Spinal cord (tissue), 9 donors: ENCODE measurements at regions not wholly inside any gene's neighbourhood (a gene's known extent, or its start where the extent isn't known, plus 50 kb on each side); places are given as distances from the start of the nearest gene placed in this dataset.
A peak's percentile ranks its signal among the peaks of the same experiment; 100 is the strongest.

Experiments used
- DNase-seq, 6 donors: peaks; one replicate each; pipeline versions ENCODE4 v3.0.0 to v3.0.0-alpha.2; 2013 to 2015; ENCODE audit warnings: low spot score in 6 of 6, low read depth in 4 of 6
- H3K27ac ChIP-seq: one replicate; pipeline ENCODE4 v1.5.1; 2013; ENCODE audit warnings: low read depth, low read length, control low read depth
- H3K27me3 ChIP-seq: one replicate; pipeline ENCODE4 v1.6.1; 2013; ENCODE audit warnings: low read length; ENCODE audit not compliant: control insufficient read depth, insufficient read depth
- H3K36me3 ChIP-seq: one replicate; pipeline ENCODE4 v1.6.1; 2013; ENCODE audit warnings: low read length; ENCODE audit not compliant: control insufficient read depth, insufficient read depth
- H3K4me1 ChIP-seq: one replicate; pipeline ENCODE4 v1.6.1; 2013; ENCODE audit warnings: low read length; ENCODE audit not compliant: control insufficient read depth, insufficient read depth
- H3K4me3 ChIP-seq: one replicate; pipeline ENCODE4 v1.5.1; 2013; ENCODE audit warnings: low read depth, low read length, control low read depth
- H3K9me3 ChIP-seq: one replicate; pipeline ENCODE4 v1.6.1; 2013; ENCODE audit warnings: low read length; ENCODE audit not compliant: control insufficient read depth, insufficient read depth
- WGBS: methylation state at CpG from one replicate; pipeline ENCODE4 v1.1.5; 2013; ENCODE audit warnings: missing lambda C conversion rate; ENCODE audit not compliant: insufficient coverage; 5-methylcytosine and 5-hydroxymethylcytosine counted together
- donor health status: healthy.

- DNase-seq, result no peak
- Histone ChIP-seq H3K36me3 (no peaks in the 10 kb centered on the region), H3K4me1 (peaks cover 24% of the 10 kb centered on the region), H3K27ac (no peak overlapping the region), H3K27me3 (peaks cover 4% of the 10 kb centered on the region), H3K9me3 (no peaks in the 10 kb centered on the region), H3K4me3 (no peak overlapping the region)
- WGBS, result 93% methylated on average over 9 of the region's 11 CpGs
Measured at GRCh38 chr17:77647531-77647930, 311.0 kb upstream of the TNRC6C start.

GRCh38 chr17:77649717-77650211 is 308.7 kb upstream of the TNRC6C start:
- no peak for DNase-seq
- Histone ChIP-seq H3K4me3 (no peak overlapping the region), H3K27me3 (peaks cover 2% of the 10 kb centered on the region), H3K4me1 (peaks cover 18% of the 10 kb centered on the region), H3K9me3 (no peaks in the 10 kb centered on the region), H3K27ac (no peak overlapping the region), H3K36me3 (no peaks in the 10 kb centered on the region)
- WGBS, result 67% methylated on average over 5 of the region's 8 CpGs

GRCh38 chr17:77651988-77652387 is 306.5 kb upstream of the TNRC6C start:
- H3K27me3 ChIP-seq, result peaks cover 5% of the 10 kb centered on the region
- no peak for DNase-seq
- peaks cover 16% of the 10 kb centered on the region for H3K4me1 ChIP-seq
- H3K4me3 ChIP-seq, result no peak overlapping the region
- no peaks in the 10 kb centered on the region for H3K9me3 ChIP-seq
- H3K27ac ChIP-seq, result no peak overlapping the region
- 93% methylated on average over 4 of the region's 4 CpGs for WGBS
- no peaks in the 10 kb centered on the region for H3K36me3 ChIP-seq

- peaks cover 20% of the 10 kb centered on the region for H3K4me1 ChIP-seq
- no peak overlapping the region for H3K27ac ChIP-seq
- H3K36me3 ChIP-seq, result no peaks in the 10 kb centered on the region
- H3K9me3 ChIP-seq, result no peaks in the 10 kb centered on the region
- no peak overlapping the region for H3K4me3 ChIP-seq
- H3K27me3 ChIP-seq, result peaks cover 5% of the 10 kb centered on the region
- no peak for DNase-seq
- WGBS, result 98% methylated on average over 3 of the region's 5 CpGs
Measured at GRCh38 chr17:77654296-77654695, 304.2 kb upstream of the TNRC6C start.

DNA sequence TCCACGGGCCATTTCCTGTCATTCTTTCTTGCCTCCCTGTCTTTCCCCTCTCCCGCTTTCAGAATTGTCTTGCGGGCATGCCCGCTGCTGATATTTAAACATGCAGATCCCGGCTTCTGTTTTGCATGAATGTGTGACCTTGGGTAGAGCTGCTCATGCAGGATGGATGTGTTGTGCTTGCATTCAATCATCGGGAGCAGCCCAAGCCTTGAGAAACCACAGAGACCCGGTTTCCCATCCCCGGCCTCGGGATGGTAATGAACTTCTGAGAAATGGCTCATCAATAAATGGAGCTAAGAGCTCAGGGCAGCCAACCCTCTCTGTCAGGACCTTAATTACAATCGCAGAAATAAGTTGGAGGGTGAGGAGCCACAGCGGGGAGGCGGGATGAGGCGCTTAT is 303.7 kb upstream of the TNRC6C start:
- H3K36me3 ChIP-seq, result no peaks in the 10 kb centered on the region
- peaks cover 20% of the 10 kb centered on the region for H3K4me1 ChIP-seq
- peak in 1 of 6 donors; percentile 87 for DNase-seq
- no peaks in the 10 kb centered on the region for H3K9me3 ChIP-seq
- 23% methylated on average over 7 of the region's 13 CpGs for WGBS
- H3K4me3 ChIP-seq, result no peak overlapping the region
- H3K27ac ChIP-seq, result no peak overlapping the region
- H3K27me3 ChIP-seq, result peaks cover 5% of the 10 kb centered on the region

GRCh38 chr17:77656054-77656453 is 302.4 kb upstream of the TNRC6C start:
- DNase-seq, result no peak
- peaks cover 5% of the 10 kb centered on the region for H3K27me3 ChIP-seq
- peaks cover 20% of the 10 kb centered on the region for H3K4me1 ChIP-seq
- H3K4me3 ChIP-seq, result no peak overlapping the region
- WGBS, result 89% methylated on average over 4 of the region's 9 CpGs
- no peaks in the 10 kb centered on the region for H3K36me3 ChIP-seq
- H3K27ac ChIP-seq, result no peak overlapping the region
- no peaks in the 10 kb centered on the region for H3K9me3 ChIP-seq

GRCh38 chr17:77657839-77658238 is 300.7 kb upstream of the TNRC6C start:
- Histone ChIP-seq H3K9me3 (no peaks in the 10 kb centered on the region), H3K4me1 (peaks cover 20% of the 10 kb centered on the region), H3K27ac (no peak overlapping the region), H3K36me3 (no peaks in the 10 kb centered on the region), H3K4me3 (no peak overlapping the region), H3K27me3 (peaks cover 5% of the 10 kb centered on the region)
- 25% methylated on average over 3 of the region's 6 CpGs for WGBS
- DNase-seq, result peak in 2 of 6 donors; percentile 50 to 70

DNA sequence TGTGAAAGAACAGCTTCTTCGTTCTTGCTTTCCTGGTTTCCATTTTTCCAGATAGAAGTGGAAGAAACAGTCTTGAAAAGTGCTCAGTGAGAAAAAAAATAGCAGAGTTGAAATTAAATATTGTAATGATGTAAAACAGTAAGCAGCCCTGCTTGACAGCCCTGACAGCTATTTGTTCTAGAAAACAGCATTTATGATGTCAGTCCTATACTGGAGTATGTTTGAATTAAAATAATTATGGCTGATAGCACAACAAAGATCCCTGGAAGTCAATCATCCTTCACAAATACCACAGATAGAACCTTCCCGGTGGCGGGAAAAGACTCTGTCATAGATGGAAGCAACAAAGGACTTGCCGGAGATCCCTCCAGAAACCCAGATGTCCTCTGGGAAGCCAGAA is 298.0 kb upstream of the TNRC6C start:
- no peaks in the 10 kb centered on the region for H3K9me3 ChIP-seq
- H3K4me3 ChIP-seq, result no peak overlapping the region
- H3K4me1 ChIP-seq, result peaks cover 9% of the 10 kb centered on the region
- no peak for DNase-seq
- H3K27ac ChIP-seq, result no peak overlapping the region
- H3K36me3 ChIP-seq, result no peaks in the 10 kb centered on the region
- 100% methylated on average over 2 of the region's 4 CpGs for WGBS
- H3K27me3 ChIP-seq, result peaks cover 3% of the 10 kb centered on the region

- Histone ChIP-seq H3K36me3 (no peaks in the 10 kb centered on the region), H3K27ac (no peak overlapping the region), H3K4me3 (no peak overlapping the region), H3K9me3 (no peaks in the 10 kb centered on the region), H3K4me1 (no peaks in the 10 kb centered on the region), H3K27me3 (no peaks in the 10 kb centered on the region)
- DNase-seq, result no peak
- WGBS, result 100% methylated on average over 2 of the region's 4 CpGs
Measured at GRCh38 chr17:77662833-77663232, 295.7 kb upstream of the TNRC6C start.

GRCh38 chr17:77664097-77664729 is 294.3 kb upstream of the TNRC6C start:
- Histone ChIP-seq H3K9me3 (peaks cover 5% of the 10 kb centered on the region), H3K4me1 (no peaks in the 10 kb centered on the region), H3K27ac (no peak overlapping the region), H3K4me3 (no peak overlapping the region), H3K27me3 (no peaks in the 10 kb centered on the region), H3K36me3 (no peaks in the 10 kb centered on the region)
- 91% methylated on average over 10 of the region's 13 CpGs for WGBS
- DNase-seq, result no peak
